ENCODE measurements at regions not wholly inside any gene's neighbourhood (a gene's known extent, or its start where the extent isn't known, plus 50 kb on each side); places are given as distances from the start of the nearest gene placed in this dataset.
A peak's percentile ranks its signal among the peaks of the same experiment; 100 is the strongest.

- TF ChIP-seq ZBTB10 (CRISPR knock-in tag; IDR thresholded peaks at IDR 0.05; ENCODE audit: borderline replicate concordance) (peak; percentile 16; the same call in 1 of the 2 replicates), THAP7 (CRISPR knock-in tag; IDR thresholded peaks at IDR 0.05) (0 out of 2 replicates have a peak, but pooled peaks have one; percentile 57), ZNF749 (CRISPR knock-in tag; IDR thresholded peaks at IDR 0.05; ENCODE audit: borderline replicate concordance) (peak; percentile 94), REL (CRISPR knock-in tag; conservative IDR thresholded peaks at IDR 0.05) (no peak; the same call in 1 of the 2 replicates), ZSCAN25 (CRISPR knock-in tag; IDR thresholded peaks at IDR 0.05) (no peak), TOE1 (CRISPR knock-in tag; IDR thresholded peaks at IDR 0.05) (no peak), ZNF501 (CRISPR knock-in tag; IDR thresholded peaks at IDR 0.05) (peak; percentile 97), ZNF567 (CRISPR knock-in tag; IDR thresholded peaks at IDR 0.05; ENCODE audit: borderline replicate concordance) (peak; percentile 89), CEBPB (IDR thresholded peaks at IDR 0.05; ENCODE audit: borderline replicate concordance, low read depth, low read length) (no peak), FOXO1 (CRISPR knock-in tag; IDR thresholded peaks at IDR 0.05) (no peak), MLLT10 (CRISPR knock-in tag; IDR thresholded peaks at IDR 0.05) (no peak), ZFP41 (CRISPR knock-in tag; IDR thresholded peaks at IDR 0.05; ENCODE audit: borderline replicate concordance) (0 out of 2 replicates have a peak, but pooled peaks have one; percentile 42), SRF (IDR thresholded peaks at IDR 0.05; ENCODE audit: low read depth, low read length) (no peak), CENPT (CRISPR knock-in tag; IDR thresholded peaks at IDR 0.05; ENCODE audit: low read depth) (no peak), ZNF83 (CRISPR knock-in tag; IDR thresholded peaks at IDR 0.05; ENCODE audit: borderline replicate concordance) (no peak), SIN3A (IDR thresholded peaks at IDR 0.05; ENCODE audit: borderline replicate concordance, low read depth, low read length) (peak; percentile 85; the same call in 1 of the 2 replicates), HNRNPLL (IDR thresholded peaks at IDR 0.05; ENCODE audit: low read depth, low read length, poor library complexity, severe bottlenecking) (peak; percentile 59), KMT2A (CRISPR knock-in tag; IDR thresholded peaks at IDR 0.05) (peak; percentile 83; the same call in 1 of the 2 replicates), KDM3A (CRISPR knock-in tag; IDR thresholded peaks at IDR 0.05; ENCODE audit: low read depth) (peak; percentile 89; the same call in 1 of the 2 replicates), SKI (IDR thresholded peaks at IDR 0.05; ENCODE audit: partially characterized antibody) (peak; percentile 20), ZNF850 (CRISPR knock-in tag; conservative IDR thresholded peaks at IDR 0.05) (no peak), ZNF124 (CRISPR knock-in tag; IDR thresholded peaks at IDR 0.05) (no peak), KDM2A (CRISPR knock-in tag; IDR thresholded peaks at IDR 0.05; ENCODE audit: borderline replicate concordance, low read depth) (peak; percentile 68; the same call in 1 of the 2 replicates), ETV6 (CRISPR knock-in tag; conservative IDR thresholded peaks at IDR 0.05) (0 out of 2 replicates have a peak, but pooled peaks have one; percentile 59), ZBTB14 (CRISPR knock-in tag; IDR thresholded peaks at IDR 0.05) (no peak; the same call in 1 of the 2 replicates), NFATC3 (CRISPR knock-in tag; IDR thresholded peaks at IDR 0.05) (no peak; the same call in 1 of the 2 replicates)
These were observed 233.6 kb downstream of the SEC14L1 start (continued) for GRCh38 chr17:77374170-77374936.

Data from HepG2 (cell line).